Stimulated activated CD8-positive, alpha-beta memory T cell treated with anti-CD3 and anti-CD28 coated beads, Interleukin-4, amount 100 ng/mL, for 1 hour (primary cell): ENCODE measurements at regions not wholly inside any gene's neighbourhood (a gene's known extent, or its start where the extent isn't known, plus 50 kb on each side); places are given as distances from the start of the nearest gene placed in this dataset.

Experiments
- DNase-seq, 2 donors: peaks; one replicate each; pipeline ENCODE4 v3.0.0-alpha.2; 2020; ENCODE audit warnings: low read depth in 2 of 2, low spot score in 1 of 2

GRCh38 chr1:208888376-208888775 lies 644.2 kb upstream of the PLXNA2 start:
- DNase-seq: no peak

- no peak for DNase-seq
These were observed 648.0 kb upstream of the PLXNA2 start for GRCh38 chr1:208892147-208892546.

GRCh38 chr1:208893251-208893650 lies 649.1 kb upstream of the PLXNA2 start:
- DNase-seq: no peak

GRCh38 chr1:208895181-208895580 lies 651.0 kb upstream of the PLXNA2 start:
- DNase-seq: no peak

GRCh38 chr1:208895820-208896219 lies 651.6 kb upstream of the PLXNA2 start:
- DNase-seq: no peak

GRCh38 chr1:208896768-208897167 lies 652.6 kb upstream of the PLXNA2 start:
- no peak for DNase-seq

GRCh38 chr1:208899438-208899837 lies 655.3 kb upstream of the PLXNA2 start:
- DNase-seq: no peak

GRCh38 chr1:208903251-208903905 lies 659.2 kb upstream of the PLXNA2 start:
- no peak for DNase-seq

- DNase-seq: no peak
These were observed 663.6 kb upstream of the PLXNA2 start for GRCh38 chr1:208907790-208908189.

GRCh38 chr1:208909011-208909984 lies 665.1 kb upstream of the PLXNA2 start:
- DNase-seq: no peak

- no peak for DNase-seq
These were observed 666.0 kb upstream of the PLXNA2 start for GRCh38 chr1:208910161-208910560.

GRCh38 chr1:208917281-208917680 lies 666.2 kb upstream of the CAMK1G start:
- DNase-seq: no peak

- no peak for DNase-seq
These were observed 665.8 kb upstream of the CAMK1G start for GRCh38 chr1:208917723-208918122.

GRCh38 chr1:208918160-208918559 lies 665.4 kb upstream of the CAMK1G start:
- DNase-seq: no peak

GRCh38 chr1:208919371-208919770 lies 664.1 kb upstream of the CAMK1G start:
- no peak for DNase-seq

- DNase-seq: no peak
These were observed 662.3 kb upstream of the CAMK1G start for GRCh38 chr1:208921259-208921658.

GRCh38 chr1:208923456-208923855 lies 660.1 kb upstream of the CAMK1G start:
- no peak for DNase-seq

- no peak for DNase-seq
These were observed 659.4 kb upstream of the CAMK1G start for GRCh38 chr1:208923946-208924720.

GRCh38 chr1:208924928-208925327 lies 658.6 kb upstream of the CAMK1G start:
- no peak for DNase-seq

- DNase-seq: no peak
These were observed 655.0 kb upstream of the CAMK1G start for GRCh38 chr1:208928349-208929010.

- DNase-seq: no peak
These were observed 653.9 kb upstream of the CAMK1G start for GRCh38 chr1:208929575-208929974.
